ENCODE measurements at regions not wholly inside any gene's neighbourhood (a gene's known extent, or its start where the extent isn't known, plus 50 kb on each side); places are given as distances from the start of the nearest gene placed in this dataset.
"Not testable (repeated sequence)": the region's sequence is repeated elsewhere in the genome, so short reads cannot be mapped to it uniquely, and the experiment has no call there.

- no peak for DNase-seq (ENCODE audit: low read depth)
Observed at GRCh38 chr2:209070262-209070661, 353.6 kb upstream of the MAP2 start.

- no peak for DNase-seq (ENCODE audit: low read depth)
Observed at GRCh38 chr2:209073151-209073550, 350.7 kb upstream of the MAP2 start.

GRCh38 chr2:209074711-209075110, 349.1 kb upstream of the MAP2 start:
- DNase-seq (ENCODE audit: low read depth), result no peak

DNA sequence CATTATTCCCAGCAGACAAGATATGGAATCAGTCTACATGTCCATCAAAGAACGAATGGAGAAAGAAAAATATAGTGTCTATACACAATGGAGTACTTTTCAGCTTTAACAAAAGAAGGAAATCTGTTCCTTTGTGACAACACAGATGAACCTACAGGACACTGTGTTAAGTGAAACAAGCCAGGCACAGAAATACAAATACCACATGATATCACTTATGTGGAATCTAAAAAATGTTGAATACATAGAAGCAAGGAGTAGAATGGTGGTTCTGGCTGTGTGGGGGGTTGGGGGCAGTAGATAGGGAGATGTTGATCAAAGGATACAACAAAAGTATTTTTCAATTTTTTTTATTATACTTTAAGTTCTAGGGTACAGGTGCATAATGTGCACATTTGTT, 347.7 kb upstream of the MAP2 start:
- no peak for DNase-seq (ENCODE audit: low read depth)

GRCh38 chr2:209086761-209087160, 337.1 kb upstream of the MAP2 start:
- no peak for DNase-seq (ENCODE audit: low read depth)

GRCh38 chr2:209091056-209091455, 332.8 kb upstream of the MAP2 start:
- no peak for DNase-seq (ENCODE audit: low read depth)

GRCh38 chr2:209094221-209094620, 329.6 kb upstream of the MAP2 start:
- no peak for DNase-seq (ENCODE audit: low read depth)

- DNase-seq (ENCODE audit: low read depth), result no peak
Observed at GRCh38 chr2:209095432-209095831, 328.4 kb upstream of the MAP2 start.

- DNase-seq (ENCODE audit: low read depth), result no peak
Observed at GRCh38 chr2:209097168-209097567, 326.7 kb upstream of the MAP2 start.

GRCh38 chr2:209102319-209102718, 321.5 kb upstream of the MAP2 start:
- DNase-seq (ENCODE audit: low read depth), result no peak

- no peak for DNase-seq (ENCODE audit: low read depth)
Observed at GRCh38 chr2:209113026-209113425, 310.8 kb upstream of the MAP2 start.

- no peak for DNase-seq (ENCODE audit: low read depth)
Observed at GRCh38 chr2:209114588-209115240, 309.1 kb upstream of the MAP2 start.

DNA sequence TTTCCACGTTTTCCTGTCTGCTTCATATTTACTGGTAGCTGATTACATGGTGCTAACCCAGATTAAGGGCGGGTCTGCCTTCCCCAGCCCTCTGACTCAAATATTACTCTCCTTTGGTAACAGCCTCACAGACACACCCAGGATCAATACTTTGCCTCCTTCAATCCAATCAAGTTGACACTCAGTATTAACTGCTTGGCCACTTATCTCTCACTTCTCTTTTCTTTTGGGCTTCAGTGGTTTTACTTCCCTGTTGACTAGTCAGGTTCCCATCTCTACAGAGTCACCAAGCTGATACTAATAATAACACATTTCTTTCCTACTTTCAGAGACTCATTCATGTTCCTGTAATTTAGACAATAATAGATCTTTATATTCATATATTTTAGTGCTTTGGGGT, 302.2 kb upstream of the MAP2 start:
- no peak for DNase-seq (ENCODE audit: low read depth)

GRCh38 chr2:209125291-209125690, 298.6 kb upstream of the MAP2 start:
- DNase-seq (ENCODE audit: low read depth), result no peak

DNA sequence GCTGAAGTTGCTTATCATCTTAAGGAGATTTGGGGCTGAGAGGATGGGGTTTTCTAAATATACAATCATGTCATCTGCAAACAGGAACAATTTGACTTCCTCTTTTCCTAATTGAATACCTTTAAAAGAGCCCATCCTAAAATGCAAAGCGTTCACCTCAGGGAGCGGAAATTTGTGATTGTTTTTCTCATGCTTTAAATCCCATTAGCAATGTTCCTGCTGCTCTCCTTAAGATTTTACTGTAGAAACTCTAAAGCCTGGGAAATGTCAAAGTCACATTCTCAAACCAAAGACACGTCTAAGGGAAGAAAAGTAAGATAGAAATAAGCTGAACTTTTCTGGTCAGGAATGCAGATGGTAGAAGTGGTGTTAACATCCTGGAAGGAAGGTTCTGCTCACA, 285.8 kb upstream of the MAP2 start:
- DNase-seq (ENCODE audit: low read depth), result no peak

DNA sequence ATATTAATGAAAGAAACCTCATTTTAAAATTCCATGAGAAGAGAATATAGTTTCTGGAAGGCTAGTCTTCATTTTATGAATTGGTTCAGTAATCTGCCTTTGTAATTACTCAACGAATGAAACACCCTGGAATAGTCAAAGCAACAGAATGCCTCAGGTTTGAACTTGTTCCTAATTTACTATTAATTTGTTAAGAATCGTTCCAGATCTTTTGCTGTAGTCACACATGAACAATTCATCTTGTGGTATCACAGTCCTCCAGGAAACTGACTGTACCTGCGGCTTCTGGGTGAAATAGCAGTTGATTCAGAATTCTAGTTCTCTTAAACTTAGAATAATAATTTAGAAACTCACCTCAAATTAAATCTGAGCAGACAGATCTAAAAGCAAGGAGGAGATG, 282.7 kb upstream of the MAP2 start:
- no peak for DNase-seq (ENCODE audit: low read depth)

GRCh38 chr2:209141818-209142217, 282.0 kb upstream of the MAP2 start:
- DNase-seq (ENCODE audit: low read depth), result no peak

DNA sequence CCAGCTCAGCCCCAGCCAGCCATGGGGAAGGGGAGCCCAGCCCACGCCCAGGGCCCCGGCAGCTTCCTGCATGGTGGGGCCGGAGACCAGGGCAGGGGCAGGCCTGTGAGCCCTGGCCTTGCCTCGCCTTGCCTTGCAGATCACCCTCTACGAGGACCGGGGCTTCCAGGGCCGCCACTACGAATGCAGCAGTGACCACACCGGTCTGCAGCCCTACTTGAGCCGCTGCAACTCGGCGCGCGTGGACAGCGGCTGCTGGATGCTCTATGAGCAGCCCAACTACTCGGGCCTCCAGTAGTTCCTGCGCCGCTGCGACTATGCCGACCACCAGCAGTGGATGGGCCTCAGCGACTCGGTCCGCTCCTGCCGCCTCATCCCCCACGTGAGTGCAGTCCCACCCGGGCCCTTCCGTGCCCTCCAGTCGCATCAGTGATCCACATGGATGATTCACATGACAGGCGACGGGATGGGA, 278.6 kb upstream of the MAP2 start:
- not testable (repeated sequence) for DNase-seq (ENCODE audit: low read depth)

DNA sequence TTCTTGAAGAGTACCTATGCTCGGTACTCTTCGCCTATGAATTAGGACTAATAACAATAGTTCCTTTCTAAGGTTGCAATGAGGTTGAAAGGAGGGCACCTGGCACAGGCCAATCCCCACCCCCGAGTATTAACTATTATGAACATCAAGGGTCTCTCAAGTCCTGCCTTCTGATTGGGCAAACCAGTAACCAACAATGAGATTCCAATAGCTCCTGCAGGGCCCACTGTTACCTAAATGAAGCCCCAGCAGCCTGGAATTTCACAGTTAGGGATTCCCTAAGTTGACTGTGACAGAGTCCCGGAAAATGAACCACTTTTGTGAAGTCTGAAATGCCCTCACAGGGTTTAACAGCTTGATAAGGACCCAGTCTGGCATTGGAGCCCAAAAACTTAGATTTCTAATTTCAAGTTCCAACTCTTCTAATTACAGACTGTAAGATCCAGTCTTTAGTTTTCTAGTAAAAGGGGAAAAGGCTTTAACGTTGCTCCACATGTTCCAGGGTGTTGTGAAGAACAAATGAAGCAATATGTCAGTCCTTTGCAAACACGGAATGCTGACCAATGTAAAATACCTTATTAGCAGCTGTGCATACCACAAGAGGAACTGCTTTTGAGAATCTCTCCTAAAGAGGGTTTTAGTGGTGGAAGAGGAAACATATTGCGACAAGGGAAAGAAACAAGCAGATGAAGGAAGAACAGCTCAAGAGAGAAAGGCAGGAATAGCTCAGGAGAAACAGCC, 277.7 kb upstream of the MAP2 start:
- no peak for DNase-seq (ENCODE audit: low read depth)

- no peak for DNase-seq (ENCODE audit: low read depth)
Observed at GRCh38 chr2:209146682-209147320, 277.0 kb upstream of the MAP2 start.

GRCh38 chr2:209147981-209148380, 275.9 kb upstream of the MAP2 start:
- no peak for DNase-seq (ENCODE audit: low read depth)

- no peak for DNase-seq (ENCODE audit: low read depth)
Observed at GRCh38 chr2:209160800-209161588, 262.9 kb upstream of the MAP2 start.

Data from fibroblast of the conjunctiva (primary cell).